ENCODE measurements at regions not wholly inside any gene's neighbourhood (a gene's known extent, or its start where the extent isn't known, plus 50 kb on each side); places are given as distances from the start of the nearest gene placed in this dataset.

DNA sequence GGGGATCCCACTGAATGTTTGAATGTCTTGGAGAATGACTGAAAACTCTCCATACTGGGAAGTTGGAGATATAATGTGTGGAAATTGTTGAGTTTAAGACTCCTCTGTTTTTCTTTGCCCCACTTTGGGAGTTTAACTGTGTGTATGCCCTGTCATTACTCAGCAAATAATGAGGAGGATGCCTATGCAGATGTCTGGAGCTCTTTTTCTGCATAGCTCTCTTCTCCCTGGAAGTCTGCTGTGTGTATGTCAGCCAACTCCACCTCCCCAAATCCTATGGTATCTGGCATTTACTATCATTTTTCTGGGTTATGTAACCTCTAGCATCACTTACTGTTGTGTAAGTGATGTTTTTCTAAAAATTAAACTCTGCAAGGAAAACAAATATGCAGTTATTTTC, 122.2 kb downstream of the ANKRD7 start:
- TF ChIP-seq, protein P1, sequence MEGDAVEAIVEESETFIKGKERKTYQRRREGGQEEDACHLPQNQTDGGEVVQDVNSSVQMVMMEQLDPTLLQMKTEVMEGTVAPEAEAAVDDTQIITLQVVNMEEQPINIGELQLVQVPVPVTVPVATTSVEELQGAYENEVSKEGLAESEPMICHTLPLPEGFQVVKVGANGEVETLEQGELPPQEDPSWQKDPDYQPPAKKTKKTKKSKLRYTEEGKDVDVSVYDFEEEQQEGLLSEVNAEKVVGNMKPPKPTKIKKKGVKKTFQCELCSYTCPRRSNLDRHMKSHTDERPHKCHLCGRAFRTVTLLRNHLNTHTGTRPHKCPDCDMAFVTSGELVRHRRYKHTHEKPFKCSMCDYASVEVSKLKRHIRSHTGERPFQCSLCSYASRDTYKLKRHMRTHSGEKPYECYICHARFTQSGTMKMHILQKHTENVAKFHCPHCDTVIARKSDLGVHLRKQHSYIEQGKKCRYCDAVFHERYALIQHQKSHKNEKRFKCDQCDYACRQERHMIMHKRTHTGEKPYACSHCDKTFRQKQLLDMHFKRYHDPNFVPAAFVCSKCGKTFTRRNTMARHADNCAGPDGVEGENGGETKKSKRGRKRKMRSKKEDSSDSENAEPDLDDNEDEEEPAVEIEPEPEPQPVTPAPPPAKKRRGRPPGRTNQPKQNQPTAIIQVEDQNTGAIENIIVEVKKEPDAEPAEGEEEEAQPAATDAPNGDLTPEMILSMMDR (conservative IDR thresholded peaks at IDR 0.05; ENCODE audit: low read length) = no peak
- TF ChIP-seq EZH2phosphoT487 (IDR thresholded peaks at IDR 0.05; ENCODE audit: borderline replicate concordance) = no peak

Data from Loucy (cell line).